Suprapubic skin (tissue), 4 donors: ENCODE measurements at regions not wholly inside any gene's neighbourhood (a gene's known extent, or its start where the extent isn't known, plus 50 kb on each side); places are given as distances from the start of the nearest gene placed in this dataset.

ENCODE experiments used
- DNase-seq, 2 donors: peaks; one replicate each; pipeline ENCODE4 v3.0.0-alpha.2; 2019; ENCODE audit warnings: low spot score in 2 of 2
- H3K27ac ChIP-seq: fragments of 200-600 bp; sonication (generic); one replicate; pipeline ENCODE4 v1.5.1; 2019
- H3K27me3 ChIP-seq: fragments of 200-600 bp; sonication (generic); one replicate; pipeline ENCODE4 v1.5.1; 2019
- H3K36me3 ChIP-seq: fragments of 200-600 bp; sonication (generic); one replicate; pipeline ENCODE4 v1.5.1; 2019
- H3K4me1 ChIP-seq: fragments of 200-600 bp; sonication (generic); one replicate; pipeline ENCODE4 v1.5.1; 2019
- H3K4me3 ChIP-seq: fragments of 200-600 bp; sonication (generic); one replicate; pipeline ENCODE4 v1.5.1; 2019; ENCODE audit warnings: mild to moderate bottlenecking
- H3K9me3 ChIP-seq: fragments of 200-600 bp; sonication (generic); one replicate; pipeline ENCODE4 v1.5.1; 2019
- EP300 ChIP-seq: sonication (generic); formaldehyde crosslinking; IDR thresholded peaks from one replicate; pipeline ENCODE4 v1.6.1; 2017; ENCODE audit warnings: antibody characterized with exemption
- POLR2A ChIP-seq, 2 donors: fragments of 450-650 bp; IDR thresholded peaks; one replicate each; pipeline ENCODE4 v1.6.1; 2017; ENCODE audit warnings: antibody characterized with exemption in 2 of 2, mild to moderate bottlenecking in 2 of 2, moderate library complexity in 2 of 2
- POLR2AphosphoS5 ChIP-seq, 3 donors: sonication (generic); formaldehyde crosslinking; IDR thresholded peaks; one replicate each; pipeline ENCODE4 v1.6.1; 2017; ENCODE audit warnings: antibody characterized with exemption in 3 of 3
- WGBS: methylation state at CpG from one replicate; pipeline ENCODE4 v1.1.5; 2018; 5-methylcytosine and 5-hydroxymethylcytosine counted together
- TF ChIP-seq, protein P1 (sequence below), 2 donors: fragments of 200-600 bp in 1 of 2; fragments of 450-650 bp in 1 of 2; sonication (generic) in 1 of 2; IDR thresholded peaks; one replicate each; pipeline ENCODE4 v1.5.1; 2016 to 2019; ENCODE audit warnings: antibody characterized with exemption in 2 of 2, mild to moderate bottlenecking in 1 of 2, moderate library complexity in 1 of 2

DNA sequence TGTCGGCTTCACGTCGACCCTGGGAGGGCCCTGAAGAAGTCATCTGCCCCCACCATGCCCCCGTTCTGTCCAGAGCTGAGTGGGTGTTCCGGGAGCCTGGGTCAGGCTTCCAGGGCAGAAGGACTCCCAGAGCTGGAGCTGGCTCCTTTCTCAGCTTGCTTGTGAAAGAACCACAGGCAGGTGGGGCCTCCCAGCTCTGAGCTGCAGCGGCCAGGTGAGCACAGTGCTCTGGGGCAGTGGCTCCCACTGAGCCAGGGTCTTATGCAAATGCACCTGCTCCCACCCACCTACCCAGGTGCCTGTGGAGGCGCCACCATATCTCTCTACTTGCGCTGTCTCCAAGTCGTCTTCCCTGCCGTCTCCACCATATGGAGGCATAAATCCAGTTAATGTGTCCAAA, 140.0 kb upstream of the RPL38 start:
- Histone ChIP-seq H3K9me3 (no peaks in the 10 kb centered on the region), H3K4me3 (no peak overlapping the region), H3K4me1 (no peaks in the 10 kb centered on the region), H3K36me3 (no peaks in the 10 kb centered on the region), H3K27me3 (peaks cover 37% of the 10 kb centered on the region), H3K27ac (no peak overlapping the region)
- no peak for DNase-seq
- 68% methylated on average over 5 of the region's 10 CpGs for WGBS
- TF ChIP-seq POLR2A (IDR thresholded peaks at IDR 0.05) (no peak), EP300 (no peak), POLR2AphosphoS5 (IDR thresholded peaks at IDR 0.05) (no peak)
- TF ChIP-seq, protein P1, sequence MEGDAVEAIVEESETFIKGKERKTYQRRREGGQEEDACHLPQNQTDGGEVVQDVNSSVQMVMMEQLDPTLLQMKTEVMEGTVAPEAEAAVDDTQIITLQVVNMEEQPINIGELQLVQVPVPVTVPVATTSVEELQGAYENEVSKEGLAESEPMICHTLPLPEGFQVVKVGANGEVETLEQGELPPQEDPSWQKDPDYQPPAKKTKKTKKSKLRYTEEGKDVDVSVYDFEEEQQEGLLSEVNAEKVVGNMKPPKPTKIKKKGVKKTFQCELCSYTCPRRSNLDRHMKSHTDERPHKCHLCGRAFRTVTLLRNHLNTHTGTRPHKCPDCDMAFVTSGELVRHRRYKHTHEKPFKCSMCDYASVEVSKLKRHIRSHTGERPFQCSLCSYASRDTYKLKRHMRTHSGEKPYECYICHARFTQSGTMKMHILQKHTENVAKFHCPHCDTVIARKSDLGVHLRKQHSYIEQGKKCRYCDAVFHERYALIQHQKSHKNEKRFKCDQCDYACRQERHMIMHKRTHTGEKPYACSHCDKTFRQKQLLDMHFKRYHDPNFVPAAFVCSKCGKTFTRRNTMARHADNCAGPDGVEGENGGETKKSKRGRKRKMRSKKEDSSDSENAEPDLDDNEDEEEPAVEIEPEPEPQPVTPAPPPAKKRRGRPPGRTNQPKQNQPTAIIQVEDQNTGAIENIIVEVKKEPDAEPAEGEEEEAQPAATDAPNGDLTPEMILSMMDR (IDR thresholded peaks at IDR 0.05) = no peak

DNA sequence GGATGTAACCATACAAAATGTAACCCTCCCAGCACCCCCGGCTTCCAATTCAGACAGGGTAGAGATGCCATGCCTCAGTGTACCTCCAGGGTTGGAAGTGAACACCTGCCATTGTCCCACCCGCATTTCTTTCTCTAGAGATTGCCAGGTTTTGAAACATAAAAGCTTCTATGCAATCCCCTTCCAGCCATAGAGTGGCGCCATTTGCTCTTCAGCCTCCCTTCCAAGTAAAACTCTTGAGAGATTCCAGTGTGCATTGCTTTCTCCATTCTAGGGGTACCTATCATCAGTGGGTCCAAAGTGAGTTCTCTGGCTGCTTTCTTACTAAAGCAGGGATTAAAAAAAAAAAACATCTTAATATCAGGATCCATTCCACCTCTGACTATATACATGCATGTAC, 133.1 kb upstream of the RPL38 start:
- no peaks in the 10 kb centered on the region for H3K4me1 ChIP-seq
- no peak overlapping the region for H3K4me3 ChIP-seq
- H3K27me3 ChIP-seq = peaks cover 10% of the 10 kb centered on the region
- no peak for DNase-seq
- TF ChIP-seq POLR2A (IDR thresholded peaks at IDR 0.05) (no peak), POLR2AphosphoS5 (IDR thresholded peaks at IDR 0.05) (no peak), EP300 (no peak)
- TF ChIP-seq, protein P1 (IDR thresholded peaks at IDR 0.05) = no peak
- no peak overlapping the region for H3K27ac ChIP-seq
- H3K9me3 ChIP-seq = peaks cover 9% of the 10 kb centered on the region
- H3K36me3 ChIP-seq = no peaks in the 10 kb centered on the region
- WGBS = 80% methylated on average over 3 of the region's 3 CpGs

DNA sequence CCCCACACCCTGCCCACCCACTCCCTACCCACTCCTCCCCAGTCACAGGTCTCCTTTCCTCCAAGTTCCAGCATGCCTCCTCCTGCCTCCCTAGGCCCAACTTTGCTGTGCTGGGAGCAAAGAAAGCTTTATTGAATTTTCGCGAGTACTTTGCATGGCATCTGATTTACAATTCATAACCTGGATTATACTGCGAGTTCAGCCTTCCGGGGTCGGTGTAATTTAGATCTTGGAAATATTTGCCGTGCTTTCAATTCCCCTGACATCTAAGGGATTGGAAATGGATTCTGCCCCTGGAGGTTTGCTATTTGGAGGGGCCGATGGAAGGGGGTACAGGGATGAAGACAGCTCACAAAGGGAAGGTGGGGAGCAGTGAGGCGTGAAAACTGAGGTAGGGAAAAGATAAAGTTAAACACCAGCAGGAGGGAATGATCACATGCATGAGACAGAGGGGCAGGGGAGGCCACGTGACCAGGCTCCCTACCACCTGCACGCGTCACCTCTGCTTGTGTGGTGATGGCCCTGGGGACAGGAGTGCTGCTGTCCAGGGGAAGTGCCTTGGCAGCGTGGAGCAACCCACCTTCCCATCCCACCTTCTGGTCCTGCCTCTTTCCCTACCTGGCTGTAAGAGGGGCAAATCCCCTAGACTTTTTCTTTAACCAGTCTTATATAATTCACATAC, 132.3 kb upstream of the RPL38 start:
- WGBS = 87% methylated on average over 12 of the region's 12 CpGs
- Histone ChIP-seq H3K36me3 (no peaks in the 10 kb centered on the region), H3K27ac (no peak overlapping the region), H3K27me3 (peaks cover 10% of the 10 kb centered on the region), H3K4me3 (no peak overlapping the region), H3K9me3 (peaks cover 9% of the 10 kb centered on the region), H3K4me1 (no peaks in the 10 kb centered on the region)
- TF ChIP-seq, protein P1 (IDR thresholded peaks at IDR 0.05) = no peak
- TF ChIP-seq POLR2A (IDR thresholded peaks at IDR 0.05) = no peak
- TF ChIP-seq POLR2AphosphoS5 (IDR thresholded peaks at IDR 0.05) = no peak
- DNase-seq = no peak

DNA sequence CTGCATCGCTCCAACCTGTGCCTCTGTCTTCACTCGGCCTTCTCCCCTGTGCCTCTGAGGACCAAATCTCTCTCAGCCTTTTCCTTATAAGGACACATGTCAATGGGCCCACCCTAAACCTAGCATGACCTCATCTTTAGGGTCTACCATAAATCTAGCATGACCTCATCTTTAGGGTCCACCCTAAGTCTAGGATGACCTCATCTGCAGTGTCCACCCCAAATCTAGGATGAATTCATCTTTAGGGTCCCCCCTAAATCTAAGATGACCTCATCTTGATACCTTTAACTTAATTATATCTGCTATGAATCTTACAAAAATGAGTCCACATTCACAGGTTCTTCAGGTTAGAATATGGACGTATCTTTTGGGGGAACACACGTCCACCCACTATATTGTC, 131.1 kb upstream of the RPL38 start:
- 81% methylated on average over 4 of the region's 4 CpGs for WGBS
- H3K4me3 ChIP-seq = no peak overlapping the region
- no peaks in the 10 kb centered on the region for H3K4me1 ChIP-seq
- TF ChIP-seq EP300 (no peak), POLR2A (IDR thresholded peaks at IDR 0.05) (no peak), POLR2AphosphoS5 (IDR thresholded peaks at IDR 0.05) (no peak)
- TF ChIP-seq, protein P1 (IDR thresholded peaks at IDR 0.05) = no peak
- no peak overlapping the region for H3K27ac ChIP-seq
- peaks cover 10% of the 10 kb centered on the region for H3K27me3 ChIP-seq
- H3K36me3 ChIP-seq = no peaks in the 10 kb centered on the region
- no peak for DNase-seq
- H3K9me3 ChIP-seq = peaks cover 9% of the 10 kb centered on the region

DNA sequence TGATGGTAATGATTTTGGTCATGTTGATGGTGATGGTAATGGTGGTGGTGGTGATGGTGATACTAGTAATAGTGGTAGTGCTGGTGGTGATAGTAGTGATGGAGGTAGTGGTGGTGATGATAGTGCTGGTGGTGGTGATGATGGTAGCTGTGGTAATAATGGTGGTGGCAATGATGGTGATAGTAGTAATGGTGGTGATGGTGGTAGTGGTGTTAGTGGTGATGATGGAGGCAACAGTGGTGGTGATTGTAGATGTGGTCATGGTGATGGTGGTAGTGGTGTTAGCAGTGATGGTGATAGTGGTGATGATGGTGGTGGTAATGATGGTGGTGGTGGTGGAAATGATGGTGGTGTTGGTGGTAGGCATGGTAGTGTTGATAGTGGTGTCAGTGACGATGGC, 127.0 kb upstream of the RPL38 start:
- Histone ChIP-seq H3K27ac (no peak overlapping the region), H3K27me3 (peaks cover 34% of the 10 kb centered on the region), H3K36me3 (no peaks in the 10 kb centered on the region), H3K4me3 (no peak overlapping the region), H3K4me1 (no peaks in the 10 kb centered on the region), H3K9me3 (peaks cover 9% of the 10 kb centered on the region)
- DNase-seq = no peak
- TF ChIP-seq POLR2AphosphoS5 (IDR thresholded peaks at IDR 0.05) = no peak
- TF ChIP-seq, protein P1 (IDR thresholded peaks at IDR 0.05) = no peak
- TF ChIP-seq EP300 = no peak
- TF ChIP-seq POLR2A (IDR thresholded peaks at IDR 0.05) = no peak
- WGBS = 86% methylated on average over 1 of the region's 1 CpG
